Endodermal cell (in vitro differentiated cells): ENCODE measurements at regions not wholly inside any gene's neighbourhood (a gene's known extent, or its start where the extent isn't known, plus 50 kb on each side); places are given as distances from the start of the nearest gene placed in this dataset.

Source experiments
- DNase-seq: peaks from one replicate; pipeline ENCODE4 v3.0.0-alpha.2; 2017
- H3K27ac ChIP-seq: 2 replicates; pipeline ENCODE4 v1.5.1; 2013; ENCODE audit warnings: mild to moderate bottlenecking, low read depth, low read length, moderate library complexity
- H3K27me3 ChIP-seq: 2 replicates; pipeline ENCODE4 v1.6.1; 2013; ENCODE audit warnings: mild to moderate bottlenecking, low read length, moderate library complexity; ENCODE audit not compliant: insufficient read depth, control insufficient read depth, poor library complexity, severe bottlenecking
- H3K36me3 ChIP-seq: 2 replicates; pipeline ENCODE4 v1.7.0; 2013; ENCODE audit warnings: mild to moderate bottlenecking, low read length, moderate library complexity; ENCODE audit not compliant: control insufficient read depth, insufficient read depth
- H3K4me1 ChIP-seq: one replicate; pipeline ENCODE4 v1.7.0; 2013; ENCODE audit warnings: low read length; ENCODE audit not compliant: control insufficient read depth, insufficient read depth
- H3K4me3 ChIP-seq: 2 replicates; pipeline ENCODE4 v1.5.1; 2013; ENCODE audit warnings: mild to moderate bottlenecking, low read length, moderate library complexity
- H3K9ac ChIP-seq: 2 replicates; pipeline ENCODE4 v1.6.1; 2013; ENCODE audit warnings: mild to moderate bottlenecking, low read length, moderate library complexity; ENCODE audit not compliant: poor library complexity, severe bottlenecking; ENCODE audit errors: extremely low read depth
- H3K9me3 ChIP-seq: 2 replicates; pipeline ENCODE4 v1.6.1; 2013; ENCODE audit warnings: mild to moderate bottlenecking, low read length, moderate library complexity; ENCODE audit not compliant: control insufficient read depth
- H3K27ac Mint-ChIP-seq: 2 replicates; pipeline ENCODE4 v1.8.0; 2020; ENCODE audit warnings: mixed read lengths
- H3K27me3 Mint-ChIP-seq: 2 replicates; pipeline ENCODE4 v1.8.0; 2021; ENCODE audit warnings: mild to moderate bottlenecking, mixed read lengths; ENCODE audit not compliant: insufficient read depth
- H3K36me3 Mint-ChIP-seq: 2 replicates; pipeline ENCODE4 v1.8.0; 2020; ENCODE audit warnings: low read depth, mixed read lengths
- H3K4me1 Mint-ChIP-seq: 2 replicates; pipeline ENCODE4 v1.8.0; 2020; ENCODE audit warnings: mixed read lengths
- H3K4me3 Mint-ChIP-seq: 2 replicates; pipeline ENCODE4 v1.8.0; 2020; ENCODE audit warnings: mild to moderate bottlenecking, moderate library complexity, mixed read lengths
- H3K9me3 Mint-ChIP-seq: 2 replicates; pipeline ENCODE4 v1.8.0; 2020; ENCODE audit warnings: mild to moderate bottlenecking, mixed read lengths
- WGBS, 2 experiments: methylation state at CpG; one replicate each; pipeline versions ENCODE4 v1.1.5 to v1.1.7; 2013; ENCODE audit warnings: missing lambda C conversion rate in 2 of 2, mixed read lengths in 1 of 2; ENCODE audit not compliant: insufficient coverage in 1 of 2, insufficient read length in 1 of 2; 5-methylcytosine and 5-hydroxymethylcytosine counted together
- TF ChIP-seq, protein P1 (sequence below): fragments of 200-600 bp; sonication (generic); conservative IDR thresholded peaks from 2 replicates; pipeline ENCODE4 v1.5.0; 2021; ENCODE audit warnings: antibody characterized with exemption, mild to moderate bottlenecking

DNA sequence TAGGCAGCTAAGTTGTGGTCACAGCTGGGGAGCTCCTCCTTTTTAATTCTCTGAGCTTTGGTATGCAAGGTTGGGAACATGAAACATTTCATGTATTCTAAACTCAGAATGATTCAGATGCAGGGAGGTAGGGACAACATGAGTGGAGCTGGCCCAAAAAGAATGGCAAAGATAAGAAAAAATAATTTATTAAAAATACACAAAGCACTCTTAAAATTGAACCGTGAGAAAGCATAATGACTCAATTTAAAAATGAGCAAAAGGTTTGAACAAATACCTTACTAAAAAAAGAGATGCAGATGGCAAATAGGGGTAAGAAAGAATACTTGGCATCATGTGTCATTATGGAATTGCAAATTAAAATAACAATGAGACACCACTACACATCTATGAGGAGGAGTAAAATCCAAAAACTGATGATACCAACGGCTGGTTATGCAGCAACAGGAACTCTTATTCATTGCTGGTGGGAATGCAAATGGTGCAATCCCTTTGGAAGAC, 175.6 kb upstream of the IRX3 start:
- no peaks in the 10 kb centered on the region for H3K36me3 Mint-ChIP-seq
- H3K27ac Mint-ChIP-seq: no peak overlapping the region
- 80 to 85% methylated on average over 1 to 2 of the region's 2 CpGs for WGBS, 2 experiments

DNA sequence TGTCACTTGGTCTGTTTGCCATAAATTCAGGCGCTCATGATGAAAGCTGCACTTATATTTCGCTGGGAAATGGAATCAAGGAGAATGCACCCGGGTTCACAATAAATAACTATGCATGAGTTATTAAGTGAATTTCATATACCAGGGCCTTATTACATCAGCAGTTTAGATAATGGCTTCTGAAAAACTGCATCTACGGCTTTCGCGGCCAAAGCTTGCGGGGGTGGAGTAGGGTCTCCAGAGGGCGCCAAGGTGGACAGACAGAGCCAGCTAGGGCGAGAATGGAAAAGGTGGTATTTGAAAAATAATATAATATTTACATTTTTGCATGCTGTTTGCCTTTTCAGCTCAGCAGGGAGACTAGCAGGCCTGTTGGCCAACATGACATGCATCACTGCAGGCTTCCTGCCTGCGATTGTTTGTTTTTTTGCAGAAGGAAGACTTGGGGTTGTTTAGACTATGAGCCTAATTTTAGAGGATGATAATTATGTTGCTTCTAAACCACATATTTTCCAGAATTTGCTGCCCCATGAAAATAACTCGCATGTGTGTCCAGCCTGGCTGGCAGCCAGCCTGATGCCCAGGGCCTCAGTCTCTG, 173.8 kb upstream of the IRX3 start:
- TF ChIP-seq, protein P1, sequence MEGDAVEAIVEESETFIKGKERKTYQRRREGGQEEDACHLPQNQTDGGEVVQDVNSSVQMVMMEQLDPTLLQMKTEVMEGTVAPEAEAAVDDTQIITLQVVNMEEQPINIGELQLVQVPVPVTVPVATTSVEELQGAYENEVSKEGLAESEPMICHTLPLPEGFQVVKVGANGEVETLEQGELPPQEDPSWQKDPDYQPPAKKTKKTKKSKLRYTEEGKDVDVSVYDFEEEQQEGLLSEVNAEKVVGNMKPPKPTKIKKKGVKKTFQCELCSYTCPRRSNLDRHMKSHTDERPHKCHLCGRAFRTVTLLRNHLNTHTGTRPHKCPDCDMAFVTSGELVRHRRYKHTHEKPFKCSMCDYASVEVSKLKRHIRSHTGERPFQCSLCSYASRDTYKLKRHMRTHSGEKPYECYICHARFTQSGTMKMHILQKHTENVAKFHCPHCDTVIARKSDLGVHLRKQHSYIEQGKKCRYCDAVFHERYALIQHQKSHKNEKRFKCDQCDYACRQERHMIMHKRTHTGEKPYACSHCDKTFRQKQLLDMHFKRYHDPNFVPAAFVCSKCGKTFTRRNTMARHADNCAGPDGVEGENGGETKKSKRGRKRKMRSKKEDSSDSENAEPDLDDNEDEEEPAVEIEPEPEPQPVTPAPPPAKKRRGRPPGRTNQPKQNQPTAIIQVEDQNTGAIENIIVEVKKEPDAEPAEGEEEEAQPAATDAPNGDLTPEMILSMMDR: peak; percentile 15
- H3K27ac ChIP-seq: no peak overlapping the region
- no peaks in the 10 kb centered on the region for H3K4me1 ChIP-seq
- Mint-ChIP-seq H3K9me3 (no peaks in the 10 kb centered on the region), H3K36me3 (no peaks in the 10 kb centered on the region), H3K4me3 (no peak overlapping the region), H3K27ac (no peak overlapping the region), H3K27me3 (peaks cover 13% of the 10 kb centered on the region), H3K4me1 (peaks cover 23% of the 10 kb centered on the region)
- H3K9me3 ChIP-seq: no peaks in the 10 kb centered on the region
- H3K9ac ChIP-seq: no peak overlapping the region
- H3K27me3 ChIP-seq: no peaks in the 10 kb centered on the region
- DNase-seq: no peak
- H3K4me3 ChIP-seq: no peak overlapping the region
- no peaks in the 10 kb centered on the region for H3K36me3 ChIP-seq
- 95 to 96% methylated on average over 4 to 11 of the region's 11 CpGs for WGBS, 2 experiments

More for the DNA sequence above, 175.6 kb upstream of the IRX3 start:
- Histone ChIP-seq H3K4me1 (no peaks in the 10 kb centered on the region), H3K9ac (no peak overlapping the region), H3K27me3 (no peaks in the 10 kb centered on the region), H3K36me3 (no peaks in the 10 kb centered on the region), H3K27ac (no peak overlapping the region), H3K4me3 (no peak overlapping the region), H3K9me3 (no peaks in the 10 kb centered on the region)
- TF ChIP-seq, protein P1: no peak
- no peak overlapping the region for H3K4me3 Mint-ChIP-seq
- H3K9me3 Mint-ChIP-seq: no peaks in the 10 kb centered on the region
- H3K4me1 Mint-ChIP-seq: peaks cover 20% of the 10 kb centered on the region
- no peak for DNase-seq
- peaks cover 8% of the 10 kb centered on the region for H3K27me3 Mint-ChIP-seq

DNA sequence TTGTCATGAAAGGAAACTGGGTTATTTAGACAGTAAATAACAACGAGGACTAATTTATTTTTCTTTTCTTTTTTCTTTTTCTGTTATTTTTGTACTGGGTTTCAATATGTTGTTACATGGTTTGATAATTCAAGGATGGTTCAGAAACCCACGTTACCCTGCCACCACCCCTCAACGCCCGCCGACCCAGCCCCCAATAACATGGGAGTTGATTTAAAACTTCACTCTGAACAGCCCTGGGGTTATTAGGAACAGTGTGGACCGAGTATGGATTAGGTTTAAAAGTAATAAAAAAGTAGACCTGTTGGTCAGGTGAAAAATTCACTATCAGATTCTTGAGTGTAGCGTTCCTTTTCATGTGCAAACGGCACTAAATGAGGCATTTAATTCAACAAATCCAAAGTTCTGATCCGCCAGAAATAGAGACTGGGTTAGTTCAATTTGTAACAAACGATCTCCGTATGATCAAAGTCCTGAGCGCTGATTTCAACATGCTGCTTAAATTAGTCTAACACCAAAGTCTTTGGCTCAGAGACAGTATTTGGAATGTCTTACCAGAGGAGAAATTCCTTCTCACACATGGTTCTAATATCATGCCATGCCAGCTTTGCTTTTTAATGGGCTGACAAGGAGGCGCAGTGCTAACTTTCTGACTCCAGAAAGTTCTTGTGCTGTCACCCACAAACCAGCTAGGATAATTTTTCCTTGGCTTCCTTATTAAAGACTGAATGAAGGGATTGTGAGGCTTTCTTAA, 173.1 kb upstream of the IRX3 start:
- 89 to 96% methylated on average over 12 to 13 of the region's 13 CpGs for WGBS, 2 experiments
- TF ChIP-seq, protein P1: no peak
- Mint-ChIP-seq H3K9me3 (no peaks in the 10 kb centered on the region), H3K27ac (no peak overlapping the region), H3K4me1 (peaks cover 29% of the 10 kb centered on the region), H3K27me3 (peaks cover 13% of the 10 kb centered on the region), H3K36me3 (no peaks in the 10 kb centered on the region), H3K4me3 (no peak overlapping the region)
- Histone ChIP-seq H3K9me3 (no peaks in the 10 kb centered on the region), H3K4me3 (no peak overlapping the region), H3K9ac (no peak overlapping the region), H3K36me3 (no peaks in the 10 kb centered on the region), H3K4me1 (no peaks in the 10 kb centered on the region), H3K27me3 (no peaks in the 10 kb centered on the region), H3K27ac (no peak overlapping the region)
- DNase-seq: no peak
